ENCODE measurements at regions not wholly inside any gene's neighbourhood (a gene's known extent, or its start where the extent isn't known, plus 50 kb on each side); places are given as distances from the start of the nearest gene placed in this dataset.

DNA sequence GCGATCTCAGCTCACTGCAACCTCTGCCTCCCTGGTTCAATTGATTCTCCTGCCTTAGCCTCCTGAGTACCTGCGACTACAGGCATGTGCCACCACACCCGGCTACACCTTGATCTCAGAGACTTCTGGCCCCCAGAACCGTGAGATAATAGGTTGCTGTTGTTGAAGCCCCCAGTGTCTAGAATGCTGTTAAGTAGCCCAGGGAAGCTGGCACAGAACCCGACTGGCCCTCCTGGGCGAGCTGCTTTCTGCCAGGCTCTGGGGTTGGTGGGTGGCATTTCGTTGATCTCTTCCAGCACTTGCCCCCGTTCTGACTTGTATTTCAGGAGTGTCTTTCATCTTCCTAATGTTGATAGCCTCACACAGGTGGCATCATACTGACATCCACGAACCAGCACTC, 807.1 kb downstream of the CDH9 start:
- TF ChIP-seq POLR2A (IDR thresholded peaks at IDR 0.05; ENCODE audit: low read depth, low read length) (no peak), POU2F2 (IDR thresholded peaks at IDR 0.05; ENCODE audit: low read depth, low read length) (no peak), POLR2AphosphoS5 (IDR thresholded peaks at IDR 0.05; ENCODE audit: low read depth, low read length) (no peak)
